Fibroblast of lung (primary cell): ENCODE measurements at regions not wholly inside any gene's neighbourhood (a gene's known extent, or its start where the extent isn't known, plus 50 kb on each side); places are given as distances from the start of the nearest gene placed in this dataset.
A peak's percentile ranks its signal among the peaks of the same experiment; 100 is the strongest.

Experiments
- DNase-seq, 2 donors: peaks; one replicate each; pipeline versions ENCODE4 v3.0.0 to v3.0.0-alpha.2; 2010; ENCODE audit warnings: low read depth in 2 of 2
- H2AFZ ChIP-seq: 2 replicates; pipeline ENCODE4 v1.5.1; 2012; ENCODE audit warnings: low read length, control low read depth, inconsistent platforms
- H3K27ac ChIP-seq: 2 replicates; pipeline ENCODE4 v1.5.1; 2011; ENCODE audit warnings: low read length, control low read depth; ENCODE audit not compliant: insufficient read depth
- H3K27me3 ChIP-seq: 2 replicates; pipeline ENCODE4 v1.5.1; 2011; ENCODE audit warnings: mild to moderate bottlenecking, low read length; ENCODE audit not compliant: control insufficient read depth, insufficient read depth
- H3K36me3 ChIP-seq: 2 replicates; pipeline ENCODE4 v1.5.1; 2011; ENCODE audit warnings: low read length; ENCODE audit not compliant: control insufficient read depth, insufficient read depth
- H3K4me1 ChIP-seq: 2 replicates; pipeline ENCODE4 v1.5.1; 2011; ENCODE audit warnings: low read length; ENCODE audit not compliant: control insufficient read depth, insufficient read depth; ENCODE audit errors: extremely low read depth
- H3K4me2 ChIP-seq: 2 replicates; pipeline ENCODE4 v1.5.1; 2011; ENCODE audit warnings: low read length, control low read depth; ENCODE audit not compliant: insufficient read depth; ENCODE audit errors: extremely low read depth
- H3K4me3 ChIP-seq, 4 experiments: fragments of 200-600 bp in 1 of 4; sonication (generic) in 1 of 4; replicated peaks in 1 of 4; 2 replicates each; pipeline ENCODE4 v1.5.1; 2011 to 2016; ENCODE audit warnings: low read length in 4 of 4, low read depth in 3 of 4, mild to moderate bottlenecking in 3 of 4, control low read depth in 2 of 4, inconsistent platforms in 1 of 4, mixed read lengths in 1 of 4; ENCODE audit not compliant: insufficient read depth in 1 of 4; ENCODE audit errors: control extremely low read depth in 1 of 4
- H3K79me2 ChIP-seq: 2 replicates; pipeline ENCODE4 v1.5.1; 2012; ENCODE audit warnings: mild to moderate bottlenecking, low read length, inconsistent platforms; ENCODE audit not compliant: control insufficient read depth, insufficient read depth
- H3K9ac ChIP-seq: 2 replicates; pipeline ENCODE4 v1.5.1; 2011; ENCODE audit warnings: mild to moderate bottlenecking, low read length, control low read depth; ENCODE audit not compliant: insufficient read depth
- H3K9me3 ChIP-seq: 2 replicates; pipeline ENCODE4 v1.5.1; 2012; ENCODE audit warnings: low read depth, low read length; ENCODE audit not compliant: control insufficient read depth, insufficient read depth
- H4K20me1 ChIP-seq: 2 replicates; pipeline ENCODE4 v1.5.1; 2011; ENCODE audit warnings: low read length; ENCODE audit not compliant: control insufficient read depth, insufficient read depth; ENCODE audit errors: extremely low read depth
- CTCF ChIP-seq, 2 donors: IDR thresholded peaks in 1 of 2; conservative IDR thresholded peaks in 1 of 2; 1 replicate in 1 of 2; 2 replicates in 1 of 2; pipeline ENCODE4 v1.5.1; 2011 to 2012; ENCODE audit warnings: low read length in 2 of 2, control low read depth in 1 of 2, inconsistent platforms in 1 of 2, low read depth in 1 of 2, mild to moderate bottlenecking in 1 of 2
- EZH2 ChIP-seq: IDR thresholded peaks from 2 replicates; pipeline ENCODE4 v1.5.1; 2012; ENCODE audit warnings: low read length, control low read depth, mild to moderate bottlenecking; ENCODE audit errors: missing control alignments

- Histone ChIP-seq H3K36me3 (no peaks in the 10 kb centered on the region), H3K4me3 (no peak overlapping the region), H3K4me2 (peak overlapping the region; percentile 41), H3K9ac (no peak overlapping the region), H3K4me1 (no peaks in the 10 kb centered on the region), H2AFZ (no peak overlapping the region), H3K27me3 (no peaks in the 10 kb centered on the region), H3K27ac (no peak overlapping the region), H3K9me3 (no peaks in the 10 kb centered on the region), H3K79me2 (no peaks in the 10 kb centered on the region), H4K20me1 (no peaks in the 10 kb centered on the region)
- TF ChIP-seq EZH2, result no peak
- no peak for TF ChIP-seq CTCF (conservative IDR thresholded peaks at IDR 0.05 in 1 of 2, IDR thresholded peaks at IDR 0.05 in 1 of 2; ENCODE audit: low read depth in 1 of 2, low read length in 2 of 2)
- DNase-seq, result peak in 1 of 2 donors; percentile 52
Observed at GRCh38 chr9:87238545-87238944, 259.1 kb upstream of the DAPK1 start.

GRCh38 chr9:87239312-87239711 lies 258.4 kb upstream of the DAPK1 start:
- Histone ChIP-seq H4K20me1 (no peaks in the 10 kb centered on the region), H3K27me3 (no peaks in the 10 kb centered on the region), H3K9ac (no peak overlapping the region), H3K36me3 (no peaks in the 10 kb centered on the region), H3K79me2 (no peaks in the 10 kb centered on the region), H2AFZ (no peak overlapping the region), H3K9me3 (no peaks in the 10 kb centered on the region), H3K27ac (no peak overlapping the region), H3K4me3 (no peak overlapping the region), H3K4me2 (no peak overlapping the region), H3K4me1 (no peaks in the 10 kb centered on the region)
- no peak for DNase-seq
- TF ChIP-seq EZH2 (no peak), CTCF (conservative IDR thresholded peaks at IDR 0.05 in 1 of 2, IDR thresholded peaks at IDR 0.05 in 1 of 2; ENCODE audit: low read depth in 1 of 2, low read length in 2 of 2) (no peak)

- H3K27me3 ChIP-seq, result no peaks in the 10 kb centered on the region
- H4K20me1 ChIP-seq, result no peaks in the 10 kb centered on the region
- H3K36me3 ChIP-seq, result no peaks in the 10 kb centered on the region
- H3K9ac ChIP-seq, result no peak overlapping the region
- TF ChIP-seq EZH2 (no peak), CTCF (conservative IDR thresholded peaks at IDR 0.05 in 1 of 2, IDR thresholded peaks at IDR 0.05 in 1 of 2; ENCODE audit: low read depth in 1 of 2, low read length in 2 of 2) (no peak)
- H3K4me2 ChIP-seq, result no peak overlapping the region
- no peak overlapping the region for H2AFZ ChIP-seq
- H3K79me2 ChIP-seq, result no peaks in the 10 kb centered on the region
- no peak overlapping the region for H3K27ac ChIP-seq
- no peaks in the 10 kb centered on the region for H3K9me3 ChIP-seq
- H3K4me1 ChIP-seq, result no peaks in the 10 kb centered on the region
- H3K4me3 ChIP-seq, result no peak overlapping the region
- no peak for DNase-seq
Observed at GRCh38 chr9:87243602-87244001, 254.1 kb upstream of the DAPK1 start.
